Non-pigmented ciliary epithelial cell (primary cell): ENCODE measurements at regions not wholly inside any gene's neighbourhood (a gene's known extent, or its start where the extent isn't known, plus 50 kb on each side); places are given as distances from the start of the nearest gene placed in this dataset.
"Not testable (repeated sequence)": the region's sequence is repeated elsewhere in the genome, so short reads cannot be mapped to it uniquely, and the experiment has no call there.

Source experiments
- DNase-seq: peaks from one replicate; pipeline ENCODE4 v3.0.0-alpha.2; 2010; ENCODE audit warnings: low read depth

DNA sequence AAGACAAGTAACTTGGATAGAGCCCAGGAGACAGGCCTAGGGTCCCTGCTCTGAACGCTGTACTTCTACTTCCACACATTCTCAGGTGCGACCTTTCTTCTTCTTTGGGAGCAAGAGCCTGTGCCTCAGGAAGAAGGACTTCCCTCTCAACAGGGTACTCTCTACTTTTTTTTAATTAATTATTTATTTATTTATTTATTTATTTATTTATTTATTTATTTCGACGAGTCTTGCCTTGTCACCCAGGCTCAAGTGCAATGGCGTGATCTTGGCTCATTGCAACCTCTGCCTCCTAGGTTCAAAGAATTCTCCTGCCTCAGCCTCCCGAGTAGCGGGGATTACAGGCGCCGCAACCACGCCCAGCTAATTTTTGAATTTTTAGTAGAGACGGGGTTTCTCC, 361.6 kb downstream of the FAM72C start:
- DNase-seq, result no peak

DNA sequence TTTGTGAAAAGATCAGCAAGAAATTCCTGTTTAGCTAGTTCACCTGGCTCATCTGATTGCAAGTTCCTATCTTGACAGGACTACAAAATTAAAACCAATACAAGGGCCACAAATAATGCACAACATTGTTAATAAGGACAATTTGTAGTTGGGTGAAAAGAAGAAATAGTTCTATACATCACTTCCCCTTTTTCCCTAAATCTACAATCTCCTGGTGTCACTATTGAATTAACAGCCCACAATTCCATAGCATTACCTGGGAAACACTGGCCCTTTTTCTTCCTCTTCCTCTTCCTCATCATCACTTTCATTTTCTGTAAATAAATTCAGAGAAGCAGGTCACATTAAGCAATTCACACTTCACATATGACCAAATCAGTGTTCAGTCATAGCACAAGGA, 366.9 kb downstream of the FAM72C start:
- DNase-seq, result no peak

DNA sequence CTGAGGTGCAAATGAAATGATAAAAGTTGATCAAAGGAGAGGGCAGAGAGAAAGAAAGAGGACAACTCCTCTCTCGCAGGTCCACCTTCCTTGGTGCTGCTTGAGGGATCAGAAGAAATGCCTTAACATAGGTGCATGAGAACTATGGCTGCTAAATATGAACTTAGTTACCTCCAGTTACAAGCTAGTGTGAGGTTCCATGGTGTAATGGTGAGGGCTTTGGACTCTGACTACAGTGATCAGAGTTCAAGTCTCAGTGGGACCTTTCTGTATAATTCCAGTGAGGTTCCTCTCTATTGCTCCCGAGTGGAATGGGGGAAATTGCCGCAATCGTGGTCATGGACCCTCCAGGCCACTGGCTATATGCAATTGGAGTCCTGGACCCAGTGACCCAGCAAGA, 387.3 kb downstream of the FAM72C start:
- no peak for DNase-seq

DNA sequence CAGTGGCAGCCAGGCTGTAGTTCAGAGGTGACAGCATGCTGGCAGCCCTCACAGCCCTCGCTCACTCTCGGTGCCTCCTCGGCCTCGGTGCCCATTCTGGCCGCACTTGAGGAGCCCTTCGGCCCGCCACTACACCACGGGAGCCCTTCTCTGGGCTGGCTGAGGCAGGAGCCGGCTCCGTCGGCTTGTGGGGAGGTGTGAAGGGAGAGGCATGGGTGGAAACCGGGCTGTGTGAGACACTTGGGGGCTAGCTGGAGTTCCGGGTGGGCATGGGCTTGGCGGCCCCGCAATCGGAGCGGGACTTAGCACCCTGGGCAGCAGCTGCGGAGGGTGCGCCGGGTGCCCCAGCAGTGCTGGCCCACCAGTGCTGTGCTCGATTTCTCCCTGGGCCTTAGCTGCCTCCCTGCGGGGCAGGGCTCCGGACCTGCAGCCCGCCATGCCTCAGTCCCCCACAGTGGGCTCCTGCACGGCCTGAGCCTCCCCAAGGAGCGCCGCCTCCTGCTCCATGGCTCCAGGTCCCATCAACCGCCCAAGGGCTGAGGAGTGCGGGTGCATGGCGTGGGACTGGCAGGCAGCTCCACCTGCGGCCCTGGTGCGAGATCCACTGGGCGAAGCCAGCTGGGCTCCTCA, 396.8 kb downstream of the FAM72C start:
- no peak for DNase-seq

DNA sequence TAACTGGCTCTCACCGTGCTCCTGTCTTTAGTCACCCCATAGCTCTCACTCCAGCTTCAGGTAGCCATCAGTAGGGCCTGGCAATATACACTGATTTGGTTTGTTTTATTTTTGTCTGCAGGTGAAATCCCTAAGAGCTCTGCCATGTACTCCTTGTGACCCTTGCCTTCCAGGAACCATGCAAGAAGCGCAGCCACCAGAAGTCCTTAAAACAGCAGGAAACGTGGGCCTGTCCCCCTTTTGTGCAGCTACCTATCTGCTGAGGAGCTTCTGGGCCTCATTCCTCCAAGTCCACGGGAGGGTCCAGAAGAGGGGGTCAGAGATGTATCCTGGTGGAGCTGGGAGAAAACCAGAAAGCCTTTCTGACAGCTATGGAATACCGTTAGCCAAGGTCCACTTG, 399.1 kb downstream of the FAM72C start:
- DNase-seq, result not testable (repeated sequence)

DNA sequence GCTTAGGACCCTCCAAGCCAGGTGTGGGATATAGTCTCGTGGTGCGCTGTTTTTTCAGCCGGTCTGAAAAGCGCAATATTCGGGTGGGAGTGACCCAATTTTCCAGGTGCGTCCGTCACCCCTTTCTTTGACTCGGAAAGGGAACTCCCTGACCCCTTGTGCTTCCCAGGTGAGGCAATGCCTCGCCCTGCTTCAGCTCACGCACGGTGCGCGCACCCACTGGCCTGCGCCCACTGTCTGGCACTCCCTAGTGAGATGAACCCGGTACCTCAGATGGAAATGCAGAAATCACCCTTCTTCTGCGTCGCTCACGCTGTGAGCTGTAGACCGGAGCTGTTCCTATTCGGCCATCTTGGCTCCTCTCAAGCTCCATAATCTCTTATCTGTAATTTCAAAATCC, 408.0 kb downstream of the FAM72C start:
- not testable (repeated sequence) for DNase-seq

DNA sequence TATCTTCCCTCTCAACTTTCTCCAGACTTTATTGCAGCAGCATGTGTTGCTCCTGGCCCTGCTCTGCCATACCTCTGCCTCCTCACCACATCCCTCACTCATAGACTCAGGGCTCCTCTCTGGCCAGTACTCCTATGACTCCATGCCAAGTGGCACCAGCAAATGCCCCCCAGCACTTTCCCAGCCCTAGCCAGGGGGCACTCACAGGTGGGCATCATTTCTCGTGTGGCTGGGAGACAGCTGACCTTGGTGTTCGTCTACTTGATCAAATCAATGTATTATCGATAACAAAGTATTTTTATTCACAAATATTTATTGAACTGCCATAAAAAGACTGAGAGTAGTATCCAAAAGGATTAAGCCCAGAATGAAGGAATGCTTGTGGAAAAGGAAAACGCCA, 418.2 kb downstream of the FAM72C start:
- no peak for DNase-seq

DNA sequence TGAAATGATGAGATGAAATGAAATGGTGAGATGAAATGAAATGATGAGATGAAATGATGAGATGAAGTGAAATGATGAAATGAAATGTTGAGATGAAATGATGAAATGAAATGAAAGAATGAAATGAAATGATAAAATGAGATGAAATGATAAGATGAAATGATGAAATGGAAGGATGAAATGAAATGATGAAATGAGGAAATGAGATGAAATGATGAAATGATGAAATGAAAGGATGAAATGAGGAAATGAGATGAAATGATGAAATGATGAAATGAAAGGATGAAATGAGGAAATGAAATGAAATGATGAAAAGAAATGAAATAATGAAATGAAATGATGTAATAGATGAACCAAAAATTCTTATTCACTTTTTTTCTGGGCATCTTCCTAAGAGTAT, 467.1 kb downstream of the FAM72C start:
- not testable (repeated sequence) for DNase-seq

DNA sequence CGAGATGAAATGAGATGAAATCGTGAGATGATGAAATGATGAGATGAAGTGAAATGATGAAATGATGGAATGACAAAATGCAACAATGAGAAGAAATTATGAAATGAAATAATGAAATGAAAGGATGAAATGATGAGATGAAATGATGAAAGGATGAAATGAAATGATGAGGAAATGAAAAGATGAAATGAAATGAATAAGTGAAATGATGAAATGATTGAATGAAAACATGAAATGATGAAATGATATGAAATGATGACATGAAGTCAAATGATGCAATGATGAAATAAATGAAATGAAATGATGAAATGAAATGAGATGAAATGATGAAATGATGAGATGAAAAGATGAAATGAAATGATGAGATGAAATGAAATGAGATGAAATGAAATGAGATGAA, 467.7 kb downstream of the FAM72C start:
- DNase-seq, result not testable (repeated sequence)

DNA sequence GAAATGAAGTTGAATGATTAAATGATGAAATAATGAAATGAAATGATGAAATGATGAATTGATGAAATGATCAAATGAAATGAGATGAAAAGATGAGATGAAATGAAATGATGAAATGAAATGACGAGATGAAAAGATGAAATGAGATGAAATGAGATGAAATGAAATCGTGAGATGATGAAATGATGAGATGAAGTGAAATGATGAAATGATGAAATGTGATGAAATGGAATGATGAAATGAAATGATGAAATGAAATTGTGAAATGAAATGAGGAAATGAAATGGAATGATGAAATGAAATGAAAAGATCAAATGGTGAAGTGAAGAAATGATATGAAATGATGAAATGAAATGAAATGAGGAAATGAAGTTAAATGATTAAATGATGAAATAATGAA, 468.7 kb downstream of the FAM72C start:
- DNase-seq, result not testable (repeated sequence)

DNA sequence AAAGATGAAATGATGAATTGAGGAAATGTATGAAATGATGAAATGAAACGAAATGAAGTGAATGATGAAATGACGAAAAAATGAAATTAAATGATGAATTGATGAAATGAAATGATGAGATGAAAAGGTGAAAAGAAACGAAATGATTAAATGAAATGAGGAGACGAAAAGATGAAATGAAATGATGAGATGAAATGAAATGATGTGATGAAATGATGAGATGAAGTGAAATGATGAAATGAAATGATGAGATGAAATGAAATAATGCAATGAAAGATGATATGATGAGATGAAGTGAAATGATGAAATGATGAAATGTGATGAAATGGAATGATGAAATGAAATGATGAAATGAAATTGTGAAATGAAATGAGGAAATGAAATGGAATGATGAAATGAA, 469.7 kb downstream of the FAM72C start:
- DNase-seq, result not testable (repeated sequence)

DNA sequence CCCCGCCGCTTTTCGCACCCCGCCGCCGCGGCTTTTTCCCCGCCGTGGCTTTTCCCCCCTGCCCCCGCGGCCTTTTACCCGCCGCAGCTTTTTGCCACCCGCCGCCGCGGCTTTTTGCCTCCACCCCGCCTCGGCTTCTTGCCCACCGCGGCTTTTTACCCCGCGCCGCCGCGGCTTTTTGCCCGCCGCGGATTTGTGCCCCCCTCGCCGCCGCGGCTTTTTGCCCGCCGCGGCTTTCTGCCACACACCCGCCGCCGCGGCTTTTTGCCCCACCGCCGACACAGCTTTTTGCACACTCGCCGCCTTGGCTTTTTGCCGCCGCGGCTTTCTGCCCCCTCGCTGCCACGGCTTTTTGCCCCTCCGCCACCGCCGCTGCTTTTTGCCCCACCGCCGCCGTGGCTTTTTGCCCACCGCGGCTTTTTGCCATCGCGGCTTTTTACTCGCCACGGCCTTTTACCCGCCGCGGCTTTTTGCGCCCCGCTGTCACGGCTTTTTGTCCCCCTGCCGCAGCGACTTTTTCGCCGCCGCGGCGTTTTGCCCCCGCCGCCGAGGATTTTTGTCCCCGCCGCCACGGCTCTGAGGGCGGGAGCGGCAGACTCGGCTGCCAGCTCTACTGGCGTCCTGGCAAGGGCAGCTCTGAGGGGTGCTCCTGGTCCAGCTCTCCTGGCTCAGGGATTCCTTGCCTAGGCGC, 473.6 kb downstream of the FAM72C start:
- DNase-seq, result not testable (repeated sequence)

DNA sequence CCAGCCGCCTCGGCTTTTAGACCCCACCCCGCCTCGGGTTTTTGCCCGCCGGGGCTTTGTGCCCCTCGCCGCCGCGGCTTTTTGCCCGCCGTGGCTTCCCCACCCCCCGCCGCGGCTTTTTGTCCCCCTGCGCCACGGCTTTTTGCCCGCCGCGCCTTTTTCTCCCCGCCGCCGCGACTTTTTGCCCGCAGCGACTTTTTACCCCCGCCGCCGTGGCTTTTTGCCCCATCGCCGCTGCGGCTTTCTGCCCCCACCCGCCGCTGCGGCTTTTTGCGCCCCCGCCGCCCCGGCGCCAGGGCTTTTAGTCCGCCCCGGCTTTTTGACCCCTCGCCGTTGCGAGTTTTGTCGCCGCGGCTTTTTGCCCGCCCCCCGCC, 474.4 kb downstream of the FAM72C start:
- DNase-seq, result no peak

DNA sequence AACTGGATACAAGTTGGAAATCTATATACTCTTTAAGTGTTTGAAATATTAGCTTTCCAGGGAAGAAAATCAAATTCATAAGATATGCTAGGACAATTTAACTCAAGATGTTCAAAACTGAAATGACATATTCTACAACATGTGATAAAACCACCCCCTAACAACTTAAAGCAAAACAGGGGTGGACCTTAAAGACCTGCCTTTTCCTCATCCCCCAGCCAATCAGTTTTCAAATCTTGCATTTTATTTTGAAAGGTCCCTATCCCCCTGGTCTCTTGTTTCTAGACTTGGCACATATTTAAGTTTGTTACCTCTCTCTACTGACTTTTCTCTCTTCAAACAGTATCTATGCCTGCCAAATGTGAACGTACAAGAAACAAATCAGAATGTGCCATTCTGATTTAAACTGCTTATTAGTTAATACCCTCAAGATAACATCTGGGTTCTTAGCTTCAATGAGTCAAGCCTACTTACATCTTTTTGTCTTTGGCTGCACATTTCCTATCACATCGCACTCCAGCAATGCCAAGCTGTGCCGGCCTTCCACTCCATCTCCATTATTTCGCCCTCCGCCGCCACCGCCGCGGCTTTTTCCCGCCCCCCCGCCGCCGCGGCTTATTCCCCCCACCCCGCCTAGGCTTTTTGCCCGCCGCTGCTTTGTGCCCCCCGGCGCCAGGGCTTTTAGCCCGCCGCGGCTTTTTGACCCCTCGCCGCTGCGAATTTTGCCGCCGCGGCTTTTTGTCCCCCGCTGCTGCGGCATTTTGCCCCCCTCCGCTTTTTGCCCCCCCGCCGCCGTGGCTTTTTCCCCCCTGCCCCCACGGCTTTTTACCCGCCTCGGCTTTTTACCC, 475.0 kb downstream of the FAM72C start:
- not testable (repeated sequence) for DNase-seq
